Ishikawa (cell line): ENCODE measurements at regions not wholly inside any gene's neighbourhood (a gene's known extent, or its start where the extent isn't known, plus 50 kb on each side); places are given as distances from the start of the nearest gene placed in this dataset.

ENCODE experiments used
- CEBPB ChIP-seq: IDR thresholded peaks from 2 replicates; pipeline ENCODE4 v1.6.1; 2012
- CREB1 ChIP-seq: IDR thresholded peaks from 2 replicates; pipeline ENCODE4 v1.6.1; 2012; ENCODE audit warnings: low read depth
- EGR1 ChIP-seq: IDR thresholded peaks from 2 replicates; pipeline ENCODE4 v1.6.1; 2012
- EP300 ChIP-seq: IDR thresholded peaks from 2 replicates; pipeline ENCODE4 v1.6.1; 2012; ENCODE audit warnings: borderline replicate concordance
- FOXM1 ChIP-seq: IDR thresholded peaks from 2 replicates; pipeline ENCODE4 v1.6.1; 2012; ENCODE audit warnings: low read depth, borderline replicate concordance
- NFIC ChIP-seq: IDR thresholded peaks from 2 replicates; pipeline ENCODE4 v1.6.1; 2012
- RAD21 ChIP-seq: IDR thresholded peaks from 2 replicates; pipeline ENCODE4 v1.6.1; 2012; ENCODE audit warnings: low read depth
- TAF1 ChIP-seq: IDR thresholded peaks from 2 replicates; pipeline ENCODE4 v1.6.1; 2012; ENCODE audit warnings: low read depth, mild to moderate bottlenecking
- TCF12 ChIP-seq: IDR thresholded peaks from 2 replicates; pipeline ENCODE4 v1.6.1; 2012; ENCODE audit warnings: low read depth
- TEAD4 ChIP-seq: IDR thresholded peaks from 2 replicates; pipeline ENCODE4 v1.6.1; 2012
- YY1 ChIP-seq: IDR thresholded peaks from 2 replicates; pipeline ENCODE4 v1.6.1; 2012; ENCODE audit warnings: low read depth
- ZBTB7A ChIP-seq: IDR thresholded peaks from 2 replicates; pipeline ENCODE4 v1.6.1; 2012; ENCODE audit warnings: low read depth
- TF ChIP-seq, protein P1 (sequence below): IDR thresholded peaks from 2 replicates; pipeline ENCODE4 v1.6.1; 2012
- TF ChIP-seq, protein P2 (sequence below): IDR thresholded peaks from 2 replicates; pipeline ENCODE4 v1.6.1; 2012
- TF ChIP-seq, protein P3 (sequence below): IDR thresholded peaks from 2 replicates; pipeline ENCODE4 v1.6.1; 2012; ENCODE audit warnings: low read depth, mild to moderate bottlenecking

DNA sequence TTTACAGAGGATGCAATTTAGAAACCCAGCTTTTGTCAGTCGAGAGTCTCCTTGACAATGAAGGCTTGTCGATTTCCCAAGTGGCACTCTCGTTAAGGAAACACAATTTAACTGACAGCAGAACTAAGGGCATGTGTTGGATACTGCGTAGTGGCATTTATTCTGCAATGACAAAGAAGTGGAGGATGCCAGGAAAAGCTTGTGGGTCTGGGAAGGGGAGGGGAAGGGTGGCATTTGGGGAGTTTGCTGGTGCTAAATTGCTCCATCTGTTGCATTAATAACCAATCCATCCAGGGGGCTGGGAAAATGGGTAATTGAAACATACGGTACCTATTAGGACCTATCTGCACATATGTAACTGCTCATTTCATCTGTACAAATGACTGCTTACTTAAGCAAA is 190.6 kb downstream of the NSG2 start:
- TF ChIP-seq YY1 (no peak), TAF1 (no peak), CEBPB (no peak), RAD21 (no peak), EGR1 (no peak), TCF12 (no peak)
- TF ChIP-seq, protein P1, sequence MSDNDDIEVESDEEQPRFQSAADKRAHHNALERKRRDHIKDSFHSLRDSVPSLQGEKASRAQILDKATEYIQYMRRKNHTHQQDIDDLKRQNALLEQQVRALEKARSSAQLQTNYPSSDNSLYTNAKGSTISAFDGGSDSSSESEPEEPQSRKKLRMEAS = no peak

DNA sequence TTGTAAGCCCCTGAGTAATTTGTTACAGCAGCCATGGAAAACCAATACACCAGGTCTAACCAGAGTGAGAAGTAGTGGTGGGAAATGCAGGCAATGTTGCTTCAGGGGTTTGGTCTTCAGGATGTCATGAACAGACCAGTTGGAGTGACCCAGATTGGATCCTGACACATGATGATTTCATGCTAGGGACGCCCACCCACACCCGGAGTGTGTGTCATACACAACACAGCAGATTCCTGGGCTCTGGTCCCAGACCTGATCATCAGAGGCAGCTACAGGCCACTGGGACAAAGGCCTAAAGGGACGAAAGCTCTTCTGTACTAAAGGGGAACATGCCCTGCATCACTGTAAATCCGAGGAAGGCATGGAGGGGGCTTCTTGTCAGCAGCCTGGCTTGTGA is 194.2 kb downstream of the NSG2 start:
- TF ChIP-seq ZBTB7A (no peak), TEAD4 (no peak), YY1 (no peak), NFIC (no peak), TCF12 (no peak), RAD21 (no peak), FOXM1 (no peak), TAF1 (no peak), EGR1 (no peak), EP300 (no peak), CEBPB (no peak), CREB1 (no peak)
- TF ChIP-seq, protein P2, sequence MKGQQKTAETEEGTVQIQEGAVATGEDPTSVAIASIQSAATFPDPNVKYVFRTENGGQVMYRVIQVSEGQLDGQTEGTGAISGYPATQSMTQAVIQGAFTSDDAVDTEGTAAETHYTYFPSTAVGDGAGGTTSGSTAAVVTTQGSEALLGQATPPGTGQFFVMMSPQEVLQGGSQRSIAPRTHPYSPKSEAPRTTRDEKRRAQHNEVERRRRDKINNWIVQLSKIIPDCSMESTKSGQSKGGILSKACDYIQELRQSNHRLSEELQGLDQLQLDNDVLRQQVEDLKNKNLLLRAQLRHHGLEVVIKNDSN = no peak
- TF ChIP-seq, protein P3, sequence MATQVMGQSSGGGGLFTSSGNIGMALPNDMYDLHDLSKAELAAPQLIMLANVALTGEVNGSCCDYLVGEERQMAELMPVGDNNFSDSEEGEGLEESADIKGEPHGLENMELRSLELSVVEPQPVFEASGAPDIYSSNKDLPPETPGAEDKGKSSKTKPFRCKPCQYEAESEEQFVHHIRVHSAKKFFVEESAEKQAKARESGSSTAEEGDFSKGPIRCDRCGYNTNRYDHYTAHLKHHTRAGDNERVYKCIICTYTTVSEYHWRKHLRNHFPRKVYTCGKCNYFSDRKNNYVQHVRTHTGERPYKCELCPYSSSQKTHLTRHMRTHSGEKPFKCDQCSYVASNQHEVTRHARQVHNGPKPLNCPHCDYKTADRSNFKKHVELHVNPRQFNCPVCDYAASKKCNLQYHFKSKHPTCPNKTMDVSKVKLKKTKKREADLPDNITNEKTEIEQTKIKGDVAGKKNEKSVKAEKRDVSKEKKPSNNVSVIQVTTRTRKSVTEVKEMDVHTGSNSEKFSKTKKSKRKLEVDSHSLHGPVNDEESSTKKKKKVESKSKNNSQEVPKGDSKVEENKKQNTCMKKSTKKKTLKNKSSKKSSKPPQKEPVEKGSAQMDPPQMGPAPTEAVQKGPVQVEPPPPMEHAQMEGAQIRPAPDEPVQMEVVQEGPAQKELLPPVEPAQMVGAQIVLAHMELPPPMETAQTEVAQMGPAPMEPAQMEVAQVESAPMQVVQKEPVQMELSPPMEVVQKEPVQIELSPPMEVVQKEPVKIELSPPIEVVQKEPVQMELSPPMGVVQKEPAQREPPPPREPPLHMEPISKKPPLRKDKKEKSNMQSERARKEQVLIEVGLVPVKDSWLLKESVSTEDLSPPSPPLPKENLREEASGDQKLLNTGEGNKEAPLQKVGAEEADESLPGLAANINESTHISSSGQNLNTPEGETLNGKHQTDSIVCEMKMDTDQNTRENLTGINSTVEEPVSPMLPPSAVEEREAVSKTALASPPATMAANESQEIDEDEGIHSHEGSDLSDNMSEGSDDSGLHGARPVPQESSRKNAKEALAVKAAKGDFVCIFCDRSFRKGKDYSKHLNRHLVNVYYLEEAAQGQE = no peak
- TF ChIP-seq, protein P1 = no peak

DNA sequence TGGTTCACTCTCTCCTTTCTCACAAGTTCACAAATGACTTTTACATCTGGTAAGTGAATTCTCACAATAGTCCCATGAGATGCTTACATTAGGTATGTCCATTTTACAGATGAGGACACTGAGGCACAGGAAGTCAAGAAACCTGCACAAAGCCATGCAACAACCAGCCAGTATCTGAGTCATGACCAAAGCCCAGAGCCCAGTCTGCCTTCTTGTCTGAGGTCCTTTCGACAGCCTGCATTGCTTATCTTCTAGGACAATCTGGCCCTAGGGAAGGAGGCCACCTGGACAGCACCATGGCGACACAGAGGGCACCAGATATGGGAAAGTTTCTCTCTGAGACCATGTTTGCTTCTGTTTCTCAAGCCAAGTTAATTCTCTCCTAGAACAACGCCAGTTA is 197.1 kb downstream of the NSG2 start:
- TF ChIP-seq FOXM1 (no peak), TAF1 (no peak), ZBTB7A (no peak), RAD21 (no peak), YY1 (no peak), EGR1 (no peak), CEBPB (no peak), NFIC (no peak), TEAD4 (no peak), TCF12 (no peak), CREB1 (no peak)
- TF ChIP-seq, protein P1 = no peak
- TF ChIP-seq, protein P2 = no peak
- TF ChIP-seq, protein P3 = no peak

DNA sequence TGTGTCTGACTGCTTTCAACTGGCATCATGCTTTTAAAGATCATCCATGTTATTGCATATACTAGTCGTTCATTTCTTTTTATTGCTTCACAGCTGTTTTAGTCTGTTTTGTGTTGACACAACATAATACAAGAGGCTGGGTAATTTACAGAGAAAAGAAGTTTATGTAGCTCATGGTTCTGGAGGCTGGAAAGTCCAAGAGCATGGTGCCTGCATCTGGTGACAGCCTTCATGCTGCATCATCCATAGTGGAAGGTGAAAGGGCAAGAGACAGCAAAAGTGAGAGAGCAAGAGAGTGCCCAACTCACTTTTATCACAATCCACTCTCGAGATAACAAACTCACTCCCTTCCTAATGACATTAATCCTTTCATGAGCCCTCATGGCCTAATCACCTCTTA is 198.4 kb downstream of the NSG2 start:
- TF ChIP-seq TAF1 (no peak), FOXM1 (no peak), EP300 (no peak), YY1 (no peak), CEBPB (no peak), TCF12 (no peak), ZBTB7A (no peak), CREB1 (no peak), NFIC (no peak), TEAD4 (no peak), EGR1 (no peak), RAD21 (no peak)
- TF ChIP-seq, protein P3 = no peak
- TF ChIP-seq, protein P1 = no peak
- TF ChIP-seq, protein P2 = no peak
